CD4-positive, CD25-positive, alpha-beta regulatory T cell (primary cell): ENCODE measurements at regions not wholly inside any gene's neighbourhood (a gene's known extent, or its start where the extent isn't known, plus 50 kb on each side); places are given as distances from the start of the nearest gene placed in this dataset.

ENCODE experiments used
- ATAC-seq, 2 donors: fragments of 150-1000 bp; cut with Tn5 transposase; one replicate each; pipeline ENCODE4 v1.10.0; 2021; ENCODE audit warnings: low read depth in 2 of 2, moderate number of reproducible peaks in 2 of 2, moderate library complexity in 1 of 2
- DNase-seq, 3 donors: peaks; one replicate each; pipeline versions ENCODE4 v3.0.0 to v3.0.0-alpha.2; 2012 to 2022; ENCODE audit warnings: mixed read lengths in 1 of 3
- H3K27ac ChIP-seq: one replicate; pipeline ENCODE4 v1.7.0; 2013; ENCODE audit warnings: mild to moderate bottlenecking, low read length; ENCODE audit not compliant: insufficient read depth, poor library complexity, severe bottlenecking
- H3K27me3 ChIP-seq: one replicate; pipeline ENCODE4 v1.7.0; 2013; ENCODE audit warnings: low read length; ENCODE audit not compliant: control insufficient read depth, insufficient read depth
- H3K36me3 ChIP-seq: one replicate; pipeline ENCODE4 v1.7.0; 2013; ENCODE audit warnings: mild to moderate bottlenecking, low read length, moderate library complexity; ENCODE audit not compliant: control insufficient read depth, insufficient read depth
- H3K4me1 ChIP-seq: 2 replicates; pipeline ENCODE4 v1.7.0; 2013; ENCODE audit warnings: mild to moderate bottlenecking, low read length; ENCODE audit not compliant: insufficient read depth, control insufficient read depth, poor library complexity, severe bottlenecking
- H3K4me3 ChIP-seq: one replicate; pipeline ENCODE4 v1.7.0; 2013; ENCODE audit warnings: low read depth, mild to moderate bottlenecking, low read length, moderate library complexity
- H3K9me3 ChIP-seq, 2 experiments: 1 replicate in 1 of 2; 2 replicates in 1 of 2; pipeline ENCODE4 v1.7.0; 2013; ENCODE audit warnings: low read length in 2 of 2, mild to moderate bottlenecking in 1 of 2, moderate library complexity in 1 of 2; ENCODE audit not compliant: control insufficient read depth in 2 of 2
- H3K27ac Mint-ChIP-seq, 3 donors: one replicate each; pipeline ENCODE4 v1.8.0; 2020 to 2022; ENCODE audit warnings: mild to moderate bottlenecking in 3 of 3, mixed read lengths in 3 of 3, moderate library complexity in 2 of 3
- H3K27me3 Mint-ChIP-seq: one replicate; pipeline ENCODE4 v1.8.0; 2022; ENCODE audit warnings: mild to moderate bottlenecking, mixed read lengths
- H3K36me3 Mint-ChIP-seq: one replicate; pipeline ENCODE4 v1.8.0; 2020; ENCODE audit warnings: mixed read lengths
- H3K4me1 Mint-ChIP-seq, 4 donors: one replicate each; pipeline ENCODE4 v1.8.0; 2020 to 2022; ENCODE audit warnings: mixed read lengths in 4 of 4, mild to moderate bottlenecking in 1 of 4
- H3K4me3 Mint-ChIP-seq, 4 donors: one replicate each; pipeline ENCODE4 v1.8.0; 2020 to 2022; ENCODE audit warnings: mild to moderate bottlenecking in 4 of 4, mixed read lengths in 4 of 4, moderate library complexity in 3 of 4
- H3K9me3 Mint-ChIP-seq, 7 donors: one replicate each; pipeline ENCODE4 v1.8.0; 2020 to 2022; ENCODE audit warnings: mixed read lengths in 7 of 7, mild to moderate bottlenecking in 3 of 7, moderate library complexity in 2 of 7

- no peak for ATAC-seq
- no peak overlapping the region for H3K27ac ChIP-seq
These were observed 404.6 kb downstream of the DMRT2 start for GRCh38 chr9:1454616-1455347.

GRCh38 chr9:1455766-1456165, 405.6 kb downstream of the DMRT2 start:
- Mint-ChIP-seq H3K36me3 (no peaks in the 10 kb centered on the region), H3K27me3 (peaks cover 4% of the 10 kb centered on the region)
- no peaks in the 10 kb centered on the region for H3K27me3 ChIP-seq

More at GRCh38 chr9:1454616-1455347, 404.6 kb downstream of the DMRT2 start:
- Histone ChIP-seq H3K4me1 (no peaks in the 10 kb centered on the region), H3K4me3 (no peak overlapping the region), H3K9me3 (no peaks in the 10 kb centered on the region), H3K27me3 (no peaks in the 10 kb centered on the region), H3K36me3 (no peaks in the 10 kb centered on the region)
- Mint-ChIP-seq H3K27ac (peak overlapping the region in 1 of 3 donors; percentile 8), H3K4me1 (no peaks in the 10 kb centered on the region), H3K27me3 (peaks cover 4% of the 10 kb centered on the region), H3K9me3 (peaks cover 0 to 4% (median 0%) of the 10 kb centered on the region in 7 donors), H3K36me3 (no peaks in the 10 kb centered on the region), H3K4me3 (no peak overlapping the region)
- DNase-seq, result no peak

GRCh38 chr9:1456301-1457024, 406.3 kb downstream of the DMRT2 start:
- no peak overlapping the region for H3K4me3 Mint-ChIP-seq
- Histone ChIP-seq H3K36me3 (no peaks in the 10 kb centered on the region), H3K9me3 (no peaks in the 10 kb centered on the region), H3K4me3 (no peak overlapping the region), H3K4me1 (no peaks in the 10 kb centered on the region), H3K27me3 (no peaks in the 10 kb centered on the region), H3K27ac (no peak overlapping the region)
- no peaks in the 10 kb centered on the region for H3K36me3 Mint-ChIP-seq
- H3K9me3 Mint-ChIP-seq, result peaks cover 0 to 4% (median 0%) of the 10 kb centered on the region in 7 donors
- H3K4me1 Mint-ChIP-seq, result no peaks in the 10 kb centered on the region
- no peak for DNase-seq
- ATAC-seq, result no peak
- peaks cover 4% of the 10 kb centered on the region for H3K27me3 Mint-ChIP-seq
- H3K27ac Mint-ChIP-seq, result no peak overlapping the region

More at GRCh38 chr9:1455766-1456165, 405.6 kb downstream of the DMRT2 start:
- Histone ChIP-seq H3K4me1 (no peaks in the 10 kb centered on the region), H3K9me3 (no peaks in the 10 kb centered on the region), H3K27ac (no peak overlapping the region), H3K4me3 (no peak overlapping the region), H3K36me3 (no peaks in the 10 kb centered on the region)
- no peak for DNase-seq
- Mint-ChIP-seq H3K27ac (no peak overlapping the region), H3K9me3 (peaks cover 0 to 4% (median 0%) of the 10 kb centered on the region in 7 donors), H3K4me3 (no peak overlapping the region), H3K4me1 (no peaks in the 10 kb centered on the region)
- no peak for ATAC-seq

GRCh38 chr9:1457460-1457859, 407.3 kb downstream of the DMRT2 start:
- no peak for DNase-seq
- Mint-ChIP-seq H3K27me3 (peaks cover 3% of the 10 kb centered on the region), H3K27ac (no peak overlapping the region), H3K9me3 (peaks cover 0 to 4% (median 0%) of the 10 kb centered on the region in 7 donors), H3K4me1 (no peaks in the 10 kb centered on the region), H3K4me3 (no peak overlapping the region), H3K36me3 (no peaks in the 10 kb centered on the region)
- H3K27ac ChIP-seq, result no peak overlapping the region
- no peak for ATAC-seq
- H3K9me3 ChIP-seq, result no peaks in the 10 kb centered on the region
- no peak overlapping the region for H3K4me3 ChIP-seq
- H3K27me3 ChIP-seq, result no peaks in the 10 kb centered on the region
- no peaks in the 10 kb centered on the region for H3K4me1 ChIP-seq
- H3K36me3 ChIP-seq, result no peaks in the 10 kb centered on the region

- no peaks in the 10 kb centered on the region for H3K36me3 ChIP-seq
- no peak overlapping the region for H3K27ac ChIP-seq
- no peaks in the 10 kb centered on the region for H3K4me1 Mint-ChIP-seq
- H3K9me3 ChIP-seq, result no peaks in the 10 kb centered on the region
- peaks cover 0 to 4% (median 0%) of the 10 kb centered on the region in 7 donors for H3K9me3 Mint-ChIP-seq
- H3K4me1 ChIP-seq, result no peaks in the 10 kb centered on the region
- H3K27ac Mint-ChIP-seq, result no peak overlapping the region
- no peak overlapping the region for H3K4me3 ChIP-seq
- ATAC-seq, result no peak
- no peaks in the 10 kb centered on the region for H3K36me3 Mint-ChIP-seq
- H3K27me3 ChIP-seq, result no peaks in the 10 kb centered on the region
- H3K27me3 Mint-ChIP-seq, result peaks cover under 1% of the 10 kb centered on the region
- H3K4me3 Mint-ChIP-seq, result no peak overlapping the region
- no peak for DNase-seq
These were observed 408.3 kb downstream of the DMRT2 start for GRCh38 chr9:1458503-1458902.

- Mint-ChIP-seq H3K36me3 (no peaks in the 10 kb centered on the region), H3K4me1 (no peaks in the 10 kb centered on the region), H3K27me3 (peaks cover 4% of the 10 kb centered on the region), H3K27ac (no peak overlapping the region), H3K9me3 (peaks cover 0 to 3% (median 0%) of the 10 kb centered on the region in 7 donors), H3K4me3 (no peak overlapping the region)
- no peaks in the 10 kb centered on the region for H3K27me3 ChIP-seq
- H3K9me3 ChIP-seq, result no peaks in the 10 kb centered on the region
- peak in 1 of 3 donors; percentile 8 for DNase-seq
- ATAC-seq, result no peak
- no peaks in the 10 kb centered on the region for H3K4me1 ChIP-seq
- no peaks in the 10 kb centered on the region for H3K36me3 ChIP-seq
- H3K4me3 ChIP-seq, result no peak overlapping the region
- no peak overlapping the region for H3K27ac ChIP-seq
These were observed 410.1 kb downstream of the DMRT2 start for GRCh38 chr9:1460143-1460769.

GRCh38 chr9:1461812-1462211, 411.7 kb downstream of the DMRT2 start:
- no peaks in the 10 kb centered on the region for H3K4me1 Mint-ChIP-seq
- no peak for DNase-seq
- Histone ChIP-seq H3K4me3 (no peak overlapping the region), H3K36me3 (no peaks in the 10 kb centered on the region), H3K27ac (no peak overlapping the region), H3K4me1 (no peaks in the 10 kb centered on the region), H3K9me3 (no peaks in the 10 kb centered on the region), H3K27me3 (no peaks in the 10 kb centered on the region)
- H3K27ac Mint-ChIP-seq, result no peak overlapping the region
- H3K4me3 Mint-ChIP-seq, result no peak overlapping the region
- ATAC-seq, result no peak
- no peaks in the 10 kb centered on the region for H3K36me3 Mint-ChIP-seq
- peaks cover 0 to 2% (median 0%) of the 10 kb centered on the region in 7 donors for H3K9me3 Mint-ChIP-seq
- peaks cover 4% of the 10 kb centered on the region for H3K27me3 Mint-ChIP-seq
